ENCODE measurements at regions not wholly inside any gene's neighbourhood (a gene's known extent, or its start where the extent isn't known, plus 50 kb on each side); places are given as distances from the start of the nearest gene placed in this dataset.

- TF ChIP-seq CTCF (IDR thresholded peaks at IDR 0.05) = no peak
- TF ChIP-seq POLR2A (IDR thresholded peaks at IDR 0.05) = no peak
Measured at GRCh38 chr2:45084361-45085020, 75.2 kb upstream of the SIX2 start.

Measured in tibial nerve (tissue), 3 donors.